ENCODE measurements at regions not wholly inside any gene's neighbourhood (a gene's known extent, or its start where the extent isn't known, plus 50 kb on each side); places are given as distances from the start of the nearest gene placed in this dataset.

GRCh38 chrX:116618546-116618945 lies 155.8 kb upstream of the CT83 start:
- TF ChIP-seq CTCF (IDR thresholded peaks at IDR 0.05) (no peak), EZH2 (IDR thresholded peaks at IDR 0.05) (no peak), EZH2phosphoT487 (IDR thresholded peaks at IDR 0.05) (no peak)

Data from neural progenitor cell (in vitro differentiated cells).